ENCODE measurements at regions not wholly inside any gene's neighbourhood (a gene's known extent, or its start where the extent isn't known, plus 50 kb on each side); places are given as distances from the start of the nearest gene placed in this dataset.

- no peak for TF ChIP-seq CTCF (conservative IDR thresholded peaks at IDR 0.05 in 1 of 2, IDR thresholded peaks at IDR 0.05 in 1 of 2; ENCODE audit: extremely low read depth in 1 of 2, insufficient read depth in 1 of 2, low read depth in 1 of 2, low read length in 2 of 2)
- no peak for TF ChIP-seq EZH2 (IDR thresholded peaks at IDR 0.05; ENCODE audit: borderline replicate concordance, low read length)
Measured at GRCh38 chr5:69004127-69004526, 89.7 kb upstream of the SLC30A5 start.
